B cell (primary cell): ENCODE measurements at regions not wholly inside any gene's neighbourhood (a gene's known extent, or its start where the extent isn't known, plus 50 kb on each side); places are given as distances from the start of the nearest gene placed in this dataset.

Source experiments
- CTCF ChIP-seq: fragments of 200-600 bp; IDR thresholded peaks from one replicate; pipeline ENCODE4 v1.8.0; 2022; ENCODE audit warnings: antibody characterized with exemption, mild to moderate bottlenecking
- EZH2 ChIP-seq: IDR thresholded peaks from 2 replicates; pipeline ENCODE4 v1.6.1; 2012; ENCODE audit warnings: borderline replicate concordance, low read depth, mild to moderate bottlenecking, moderate library complexity, low read length; ENCODE audit not compliant: insufficient read depth, poor library complexity, severe bottlenecking

- TF ChIP-seq CTCF (no peak), EZH2 (no peak)
Observed at GRCh38 chr6:91751526-91751925, 1164.7 kb upstream of the MAP3K7 start.
